C4-2B (cell line): ENCODE measurements at regions not wholly inside any gene's neighbourhood (a gene's known extent, or its start where the extent isn't known, plus 50 kb on each side); places are given as distances from the start of the nearest gene placed in this dataset.

Source experiments
- ZFX ChIP-seq: fragments of 450-650 bp; IDR thresholded peaks from 2 replicates; pipeline ENCODE4 v1.6.1; 2017
- TF ChIP-seq, protein P1 (sequence below): fragments of 450-650 bp; conservative IDR thresholded peaks from 2 replicates; pipeline ENCODE4 v1.5.1; 2017; ENCODE audit warnings: mild to moderate bottlenecking

DNA sequence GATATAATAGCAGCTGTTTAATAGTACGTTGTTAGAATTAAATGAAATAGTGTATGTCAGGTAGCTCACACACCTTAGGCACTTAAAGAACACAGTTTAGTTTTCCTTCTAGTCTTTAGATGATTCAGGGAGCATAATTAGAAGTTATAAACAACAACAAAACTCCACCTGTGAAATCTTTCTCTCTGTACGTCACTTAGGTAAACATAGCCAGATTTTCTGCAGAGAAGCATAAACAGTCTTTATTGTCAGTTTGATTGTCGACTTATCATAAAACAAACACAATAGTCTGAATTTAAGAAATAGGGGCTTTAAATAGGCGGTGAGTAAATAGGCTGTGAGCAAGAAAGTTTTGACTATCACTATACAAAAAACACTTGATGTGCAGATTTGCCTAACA is 84.6 kb upstream of the PKP2 start:
- TF ChIP-seq, protein P1, sequence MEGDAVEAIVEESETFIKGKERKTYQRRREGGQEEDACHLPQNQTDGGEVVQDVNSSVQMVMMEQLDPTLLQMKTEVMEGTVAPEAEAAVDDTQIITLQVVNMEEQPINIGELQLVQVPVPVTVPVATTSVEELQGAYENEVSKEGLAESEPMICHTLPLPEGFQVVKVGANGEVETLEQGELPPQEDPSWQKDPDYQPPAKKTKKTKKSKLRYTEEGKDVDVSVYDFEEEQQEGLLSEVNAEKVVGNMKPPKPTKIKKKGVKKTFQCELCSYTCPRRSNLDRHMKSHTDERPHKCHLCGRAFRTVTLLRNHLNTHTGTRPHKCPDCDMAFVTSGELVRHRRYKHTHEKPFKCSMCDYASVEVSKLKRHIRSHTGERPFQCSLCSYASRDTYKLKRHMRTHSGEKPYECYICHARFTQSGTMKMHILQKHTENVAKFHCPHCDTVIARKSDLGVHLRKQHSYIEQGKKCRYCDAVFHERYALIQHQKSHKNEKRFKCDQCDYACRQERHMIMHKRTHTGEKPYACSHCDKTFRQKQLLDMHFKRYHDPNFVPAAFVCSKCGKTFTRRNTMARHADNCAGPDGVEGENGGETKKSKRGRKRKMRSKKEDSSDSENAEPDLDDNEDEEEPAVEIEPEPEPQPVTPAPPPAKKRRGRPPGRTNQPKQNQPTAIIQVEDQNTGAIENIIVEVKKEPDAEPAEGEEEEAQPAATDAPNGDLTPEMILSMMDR, result no peak
- no peak for TF ChIP-seq ZFX
